ENCODE measurements at regions not wholly inside any gene's neighbourhood (a gene's known extent, or its start where the extent isn't known, plus 50 kb on each side); places are given as distances from the start of the nearest gene placed in this dataset.

GRCh38 chr3:29100292-29100691, 180.6 kb upstream of the RBMS3 start:
- Mint-ChIP-seq H3K4me3 (no peak overlapping the region), H3K36me3 (ENCODE audit: low read depth) (no peaks in the 10 kb centered on the region), H3K4me1 (ENCODE audit: low read depth) (no peaks in the 10 kb centered on the region), H3K27ac (no peak overlapping the region), H3K9me3 (peaks cover 17% of the 10 kb centered on the region), H3K27me3 (no peaks in the 10 kb centered on the region)

GRCh38 chr3:29128001-29128400, 152.9 kb upstream of the RBMS3 start:
- Mint-ChIP-seq H3K27ac (no peak overlapping the region), H3K9me3 (peaks cover 4% of the 10 kb centered on the region), H3K4me1 (ENCODE audit: low read depth) (peaks cover 3% of the 10 kb centered on the region), H3K4me3 (no peak overlapping the region), H3K27me3 (no peaks in the 10 kb centered on the region), H3K36me3 (ENCODE audit: low read depth) (no peaks in the 10 kb centered on the region)

- Mint-ChIP-seq H3K4me3 (no peak overlapping the region), H3K27me3 (no peaks in the 10 kb centered on the region), H3K4me1 (ENCODE audit: low read depth) (no peaks in the 10 kb centered on the region), H3K36me3 (ENCODE audit: low read depth) (no peaks in the 10 kb centered on the region), H3K27ac (no peak overlapping the region), H3K9me3 (peaks cover 3% of the 10 kb centered on the region)
These were observed 143.3 kb upstream of the RBMS3 start for GRCh38 chr3:29137601-29138000.

GRCh38 chr3:29138171-29138570, 142.7 kb upstream of the RBMS3 start:
- H3K27ac Mint-ChIP-seq: no peak overlapping the region
- H3K27me3 Mint-ChIP-seq: no peaks in the 10 kb centered on the region
- H3K36me3 Mint-ChIP-seq (ENCODE audit: low read depth): no peaks in the 10 kb centered on the region
- H3K4me1 Mint-ChIP-seq (ENCODE audit: low read depth): no peaks in the 10 kb centered on the region
- H3K4me3 Mint-ChIP-seq: no peak overlapping the region
- H3K9me3 Mint-ChIP-seq: peaks cover 3% of the 10 kb centered on the region

- Mint-ChIP-seq H3K4me1 (ENCODE audit: low read depth) (no peaks in the 10 kb centered on the region), H3K27ac (no peak overlapping the region), H3K36me3 (ENCODE audit: low read depth) (no peaks in the 10 kb centered on the region), H3K27me3 (peaks cover 5% of the 10 kb centered on the region), H3K9me3 (peaks cover 3% of the 10 kb centered on the region), H3K4me3 (no peak overlapping the region)
These were observed 140.2 kb upstream of the RBMS3 start for GRCh38 chr3:29140666-29141065.

GRCh38 chr3:29141197-29141917, 139.5 kb upstream of the RBMS3 start:
- no peak overlapping the region for H3K27ac Mint-ChIP-seq
- no peaks in the 10 kb centered on the region for H3K4me1 Mint-ChIP-seq (ENCODE audit: low read depth)
- peaks cover 3% of the 10 kb centered on the region for H3K9me3 Mint-ChIP-seq
- H3K4me3 Mint-ChIP-seq: no peak overlapping the region
- H3K27me3 Mint-ChIP-seq: peaks cover 5% of the 10 kb centered on the region
- H3K36me3 Mint-ChIP-seq (ENCODE audit: low read depth): no peaks in the 10 kb centered on the region

- Mint-ChIP-seq H3K4me3 (no peak overlapping the region), H3K9me3 (peaks cover 3% of the 10 kb centered on the region), H3K27ac (no peak overlapping the region), H3K27me3 (peaks cover 5% of the 10 kb centered on the region), H3K4me1 (ENCODE audit: low read depth) (no peaks in the 10 kb centered on the region), H3K36me3 (ENCODE audit: low read depth) (no peaks in the 10 kb centered on the region)
These were observed 139.0 kb upstream of the RBMS3 start for GRCh38 chr3:29141918-29142275.

GRCh38 chr3:29143151-29143550, 137.7 kb upstream of the RBMS3 start:
- no peaks in the 10 kb centered on the region for H3K4me1 Mint-ChIP-seq (ENCODE audit: low read depth)
- no peak overlapping the region for H3K4me3 Mint-ChIP-seq
- H3K27me3 Mint-ChIP-seq: peaks cover 5% of the 10 kb centered on the region
- no peak overlapping the region for H3K27ac Mint-ChIP-seq
- peaks cover 3% of the 10 kb centered on the region for H3K9me3 Mint-ChIP-seq
- H3K36me3 Mint-ChIP-seq (ENCODE audit: low read depth): no peaks in the 10 kb centered on the region

- H3K9me3 Mint-ChIP-seq: no peaks in the 10 kb centered on the region
These were observed 136.5 kb upstream of the RBMS3 start for GRCh38 chr3:29144361-29144760.

GRCh38 chr3:29144807-29145206, 136.1 kb upstream of the RBMS3 start:
- Mint-ChIP-seq H3K4me1 (ENCODE audit: low read depth) (no peaks in the 10 kb centered on the region), H3K9me3 (no peaks in the 10 kb centered on the region), H3K4me3 (no peak overlapping the region), H3K27ac (no peak overlapping the region), H3K27me3 (peaks cover 5% of the 10 kb centered on the region), H3K36me3 (ENCODE audit: low read depth) (no peaks in the 10 kb centered on the region)

More at GRCh38 chr3:29144361-29144760, 136.5 kb upstream of the RBMS3 start:
- no peaks in the 10 kb centered on the region for H3K36me3 Mint-ChIP-seq (ENCODE audit: low read depth)
- no peak overlapping the region for H3K4me3 Mint-ChIP-seq
- peaks cover 5% of the 10 kb centered on the region for H3K27me3 Mint-ChIP-seq
- no peaks in the 10 kb centered on the region for H3K4me1 Mint-ChIP-seq (ENCODE audit: low read depth)
- H3K27ac Mint-ChIP-seq: no peak overlapping the region

GRCh38 chr3:29145360-29145759, 135.5 kb upstream of the RBMS3 start:
- H3K4me3 Mint-ChIP-seq: no peak overlapping the region

GRCh38 chr3:29152379-29152778, 128.5 kb upstream of the RBMS3 start:
- Mint-ChIP-seq H3K27me3 (no peaks in the 10 kb centered on the region), H3K36me3 (ENCODE audit: low read depth) (no peaks in the 10 kb centered on the region), H3K4me1 (ENCODE audit: low read depth) (peaks cover 11% of the 10 kb centered on the region), H3K4me3 (no peak overlapping the region), H3K9me3 (no peaks in the 10 kb centered on the region), H3K27ac (no peak overlapping the region)

More at GRCh38 chr3:29145360-29145759, 135.5 kb upstream of the RBMS3 start:
- Mint-ChIP-seq H3K27me3 (peaks cover 5% of the 10 kb centered on the region), H3K27ac (no peak overlapping the region), H3K36me3 (ENCODE audit: low read depth) (no peaks in the 10 kb centered on the region), H3K9me3 (no peaks in the 10 kb centered on the region), H3K4me1 (ENCODE audit: low read depth) (no peaks in the 10 kb centered on the region)

- Mint-ChIP-seq H3K4me3 (no peak overlapping the region), H3K36me3 (ENCODE audit: low read depth) (no peaks in the 10 kb centered on the region)
These were observed 127.1 kb upstream of the RBMS3 start for GRCh38 chr3:29153811-29154210.

GRCh38 chr3:29156086-29156715, 124.7 kb upstream of the RBMS3 start:
- H3K4me1 Mint-ChIP-seq (ENCODE audit: low read depth): peaks cover 11% of the 10 kb centered on the region
- no peaks in the 10 kb centered on the region for H3K27me3 Mint-ChIP-seq
- H3K4me3 Mint-ChIP-seq: no peak overlapping the region
- no peak overlapping the region for H3K27ac Mint-ChIP-seq
- H3K9me3 Mint-ChIP-seq: peaks cover 2% of the 10 kb centered on the region
- H3K36me3 Mint-ChIP-seq (ENCODE audit: low read depth): no peaks in the 10 kb centered on the region

More at GRCh38 chr3:29153811-29154210, 127.1 kb upstream of the RBMS3 start:
- H3K4me1 Mint-ChIP-seq (ENCODE audit: low read depth): peaks cover 11% of the 10 kb centered on the region
- no peaks in the 10 kb centered on the region for H3K9me3 Mint-ChIP-seq
- no peak overlapping the region for H3K27ac Mint-ChIP-seq
- H3K27me3 Mint-ChIP-seq: no peaks in the 10 kb centered on the region

- no peak overlapping the region for H3K27ac Mint-ChIP-seq
- H3K9me3 Mint-ChIP-seq: peaks cover 8% of the 10 kb centered on the region
- no peaks in the 10 kb centered on the region for H3K4me1 Mint-ChIP-seq (ENCODE audit: low read depth)
- H3K27me3 Mint-ChIP-seq: no peaks in the 10 kb centered on the region
- H3K36me3 Mint-ChIP-seq (ENCODE audit: low read depth): no peaks in the 10 kb centered on the region
- H3K4me3 Mint-ChIP-seq: no peak overlapping the region
These were observed 116.0 kb upstream of the RBMS3 start for GRCh38 chr3:29164825-29165224.

GRCh38 chr3:29167180-29167579, 113.7 kb upstream of the RBMS3 start:
- Mint-ChIP-seq H3K27ac (no peak overlapping the region), H3K9me3 (peaks cover 5% of the 10 kb centered on the region), H3K4me1 (ENCODE audit: low read depth) (peaks cover 13% of the 10 kb centered on the region), H3K4me3 (no peak overlapping the region), H3K36me3 (ENCODE audit: low read depth) (no peaks in the 10 kb centered on the region), H3K27me3 (no peaks in the 10 kb centered on the region)

Data from stimulated activated naive CD8-positive, alpha-beta T cell treated with anti-CD3 and anti-CD28 coated beads, Interleukin-15, Interleukin-2, amounts not matched to agents 100 ng/mL and 50 ng/mL, for 24 hours (primary cell).